GM19463 (cell line): ENCODE measurements at regions not wholly inside any gene's neighbourhood (a gene's known extent, or its start where the extent isn't known, plus 50 kb on each side); places are given as distances from the start of the nearest gene placed in this dataset.
"Not testable (repeated sequence)": the region's sequence is repeated elsewhere in the genome, so short reads cannot be mapped to it uniquely, and the experiment has no call there.

Experiments
- ATAC-seq: cut with Tn5 transposase; IDR thresholded peaks from one replicate; pipeline ENCODE4 v1.9.1; 2021; ENCODE audit warnings: mild to moderate bottlenecking, moderate library complexity; ENCODE audit not compliant: unreplicated experiment

GRCh38 chrX:87098477-87098876 is 419.1 kb upstream of the KLHL4 start:
- ATAC-seq: no peak

GRCh38 chrX:87105131-87105530 is 412.5 kb upstream of the KLHL4 start:
- ATAC-seq: no peak

GRCh38 chrX:87110142-87110541 is 407.5 kb upstream of the KLHL4 start:
- no peak for ATAC-seq

- no peak for ATAC-seq
These were observed 376.7 kb upstream of the KLHL4 start for GRCh38 chrX:87140800-87141483.

- no peak for ATAC-seq
These were observed 357.1 kb upstream of the KLHL4 start for GRCh38 chrX:87160435-87161010.

- ATAC-seq: no peak
These were observed 349.8 kb upstream of the KLHL4 start for GRCh38 chrX:87167841-87168240.

GRCh38 chrX:87178009-87178408 is 339.6 kb upstream of the KLHL4 start:
- not testable (repeated sequence) for ATAC-seq
